Naive thymus-derived CD4-positive, alpha-beta T cell (primary cell): ENCODE measurements at regions not wholly inside any gene's neighbourhood (a gene's known extent, or its start where the extent isn't known, plus 50 kb on each side); places are given as distances from the start of the nearest gene placed in this dataset.

Source experiments
- ATAC-seq: fragments of 150-1000 bp; cut with Tn5 transposase; 2 replicates; pipeline ENCODE4 v1.10.0; 2021; ENCODE audit warnings: mild to moderate bottlenecking, moderate library complexity
- CTCF ChIA-PET: fragments of 350-600 bp; sonication (Branson Sonifier 250); formaldehyde crosslinking; loops from one replicate; lab custom pipeline; 2021; ENCODE audit warnings: antibody characterized with exemption; lab: Charles Lee
- POLR2A ChIA-PET: fragments of 350-600 bp; sonication (Branson Sonifier 250); formaldehyde crosslinking; loops from one replicate; lab custom pipeline; 2021; ENCODE audit warnings: antibody characterized with exemption, inconsistent platforms; lab: Charles Lee
- DNase-seq, 9 donors: peaks; one replicate each; pipeline versions ENCODE4 v3.0.0 to v3.0.0-alpha.2; 2020 to 2022; ENCODE audit warnings: mixed read lengths in 1 of 9
- H3K27ac ChIP-seq: one replicate; pipeline ENCODE4 v1.7.0; 2013; ENCODE audit warnings: mild to moderate bottlenecking, low read depth, low read length, moderate library complexity
- H3K27me3 ChIP-seq, 2 donors: one replicate each; pipeline ENCODE4 v1.7.0; 2013; ENCODE audit warnings: low read length in 2 of 2, mild to moderate bottlenecking in 2 of 2, moderate library complexity in 2 of 2; ENCODE audit not compliant: control insufficient read depth in 2 of 2, insufficient read depth in 2 of 2
- H3K36me3 ChIP-seq, 3 experiments: 1 replicate in 2 of 3; 2 replicates in 1 of 3; pipeline ENCODE4 v1.7.0; 2013; ENCODE audit warnings: low read length in 3 of 3, mild to moderate bottlenecking in 3 of 3, moderate library complexity in 1 of 3; ENCODE audit not compliant: insufficient read depth in 3 of 3, control insufficient read depth in 2 of 3
- H3K4me1 ChIP-seq, 2 donors: one replicate each; pipeline ENCODE4 v1.7.0; 2013; ENCODE audit warnings: low read length in 2 of 2, mild to moderate bottlenecking in 2 of 2, moderate library complexity in 1 of 2; ENCODE audit not compliant: control insufficient read depth in 2 of 2, insufficient read depth in 2 of 2
- H3K4me3 ChIP-seq: 2 replicates; pipeline ENCODE4 v1.7.0; 2013; ENCODE audit warnings: mild to moderate bottlenecking, low read length
- H3K9me3 ChIP-seq, 3 experiments: 1 replicate in 2 of 3; 2 replicates in 1 of 3; pipeline ENCODE4 v1.7.0; 2013; ENCODE audit warnings: low read length in 3 of 3; ENCODE audit not compliant: control insufficient read depth in 2 of 3
- H3K27ac Mint-ChIP-seq, 9 donors: one replicate each; pipeline ENCODE4 v1.8.0; 2020 to 2022; ENCODE audit warnings: mixed read lengths in 9 of 9, mild to moderate bottlenecking in 8 of 9, moderate library complexity in 5 of 9, inconsistent platforms in 2 of 9
- H3K27me3 Mint-ChIP-seq, 5 donors: one replicate each; pipeline ENCODE4 v1.8.0; 2021 to 2022; ENCODE audit warnings: mixed read lengths in 5 of 5, mild to moderate bottlenecking in 1 of 5
- H3K36me3 Mint-ChIP-seq, 5 donors: one replicate each; pipeline ENCODE4 v1.8.0; 2020 to 2022; ENCODE audit warnings: mixed read lengths in 5 of 5, mild to moderate bottlenecking in 3 of 5, inconsistent platforms in 1 of 5
- H3K4me1 Mint-ChIP-seq, 7 donors: one replicate each; pipeline ENCODE4 v1.8.0; 2020 to 2022; ENCODE audit warnings: mixed read lengths in 7 of 7, mild to moderate bottlenecking in 3 of 7, inconsistent platforms in 1 of 7
- H3K4me3 Mint-ChIP-seq, 10 donors: one replicate each; pipeline ENCODE4 v1.8.0; 2020 to 2022; ENCODE audit warnings: mild to moderate bottlenecking in 10 of 10, mixed read lengths in 10 of 10, moderate library complexity in 6 of 10, inconsistent platforms in 2 of 10
- H3K9me3 Mint-ChIP-seq, 11 donors: one replicate each; pipeline ENCODE4 v1.8.0; 2020 to 2022; ENCODE audit warnings: mixed read lengths in 11 of 11, mild to moderate bottlenecking in 4 of 11, inconsistent platforms in 1 of 11, moderate library complexity in 1 of 11
- intact Hi-C, 2 donors: fragments of 100-400 bp; cut with micrococcal nuclease; formaldehyde crosslinking; loops; one replicate each; pipeline ENCODE4 v1.15.1; 2023

DNA sequence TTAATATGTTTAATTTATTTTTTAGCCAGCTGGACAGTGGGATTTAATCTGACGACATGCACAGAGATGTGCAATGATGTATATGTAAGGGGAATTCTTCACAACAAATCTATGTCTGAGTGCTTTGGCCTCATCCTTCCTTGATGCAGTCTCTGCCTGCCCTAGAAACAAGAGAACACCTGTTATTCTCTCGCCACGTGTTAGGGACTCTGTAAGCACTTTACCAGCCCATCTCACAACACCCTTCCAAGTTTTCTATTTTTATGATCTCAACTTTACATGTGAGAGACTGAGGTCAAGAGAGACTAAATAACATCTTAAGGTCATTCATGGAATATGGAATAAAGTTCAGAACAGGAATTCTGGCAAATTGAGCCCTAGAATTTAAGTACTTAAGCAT, 123.0 kb upstream of the GAS1 start:
- DNase-seq (no peak), ATAC-seq (no peak)
- Mint-ChIP-seq H3K4me3 (no peak overlapping the region), H3K27ac (no peak overlapping the region), H3K36me3 (no peaks in the 10 kb centered on the region), H3K9me3 (peaks cover 0 to 2% (median 0%) of the 10 kb centered on the region in 11 donors), H3K27me3 (peaks cover 0 to 12% (median 5%) of the 10 kb centered on the region in 5 donors), H3K4me1 (no peaks in the 10 kb centered on the region)
- CTCF ChIA-PET = no interaction called here
- H3K27me3 ChIP-seq = no peaks in the 10 kb centered on the region
- H3K36me3 ChIP-seq = no peaks in the 10 kb centered on the region
- intact Hi-C loops = no loop called here
- H3K4me3 ChIP-seq = no peak overlapping the region
- H3K4me1 ChIP-seq = no peaks in the 10 kb centered on the region
- H3K27ac ChIP-seq = no peak overlapping the region
- POLR2A ChIA-PET = no interaction called here
- no peaks in the 10 kb centered on the region for H3K9me3 ChIP-seq

DNA sequence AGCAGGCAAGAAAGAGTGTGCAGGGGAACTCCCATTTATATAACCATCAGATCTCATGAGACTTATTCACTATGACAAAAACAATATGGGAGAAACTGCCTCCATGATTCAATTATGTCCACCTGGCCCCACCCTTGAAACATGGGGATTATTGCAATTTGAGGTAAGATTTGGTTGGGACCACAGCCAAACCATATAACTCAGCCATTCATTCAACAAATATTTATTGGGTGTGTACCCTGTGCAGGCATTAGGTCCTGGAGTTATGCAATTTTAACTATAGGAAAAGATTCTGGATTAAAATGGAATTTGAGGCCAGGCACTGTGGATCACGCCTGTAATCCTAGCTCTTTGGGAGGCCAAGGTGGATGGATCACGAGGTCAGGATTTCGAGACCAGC, 124.2 kb upstream of the GAS1 start:
- Histone ChIP-seq H3K4me1 (no peaks in the 10 kb centered on the region), H3K36me3 (no peaks in the 10 kb centered on the region), H3K27me3 (no peaks in the 10 kb centered on the region), H3K4me3 (no peak overlapping the region), H3K9me3 (no peaks in the 10 kb centered on the region), H3K27ac (no peak overlapping the region)
- ATAC-seq (no peak), DNase-seq (no peak)
- CTCF ChIA-PET = no interaction called here
- intact Hi-C loops = no loop called here
- Mint-ChIP-seq H3K9me3 (peaks cover 0 to 2% (median 0%) of the 10 kb centered on the region in 11 donors), H3K4me1 (no peaks in the 10 kb centered on the region), H3K27me3 (peaks cover 0 to 14% (median 7%) of the 10 kb centered on the region in 5 donors), H3K27ac (no peak overlapping the region), H3K36me3 (no peaks in the 10 kb centered on the region), H3K4me3 (no peak overlapping the region)
- POLR2A ChIA-PET = no interaction called here

DNA sequence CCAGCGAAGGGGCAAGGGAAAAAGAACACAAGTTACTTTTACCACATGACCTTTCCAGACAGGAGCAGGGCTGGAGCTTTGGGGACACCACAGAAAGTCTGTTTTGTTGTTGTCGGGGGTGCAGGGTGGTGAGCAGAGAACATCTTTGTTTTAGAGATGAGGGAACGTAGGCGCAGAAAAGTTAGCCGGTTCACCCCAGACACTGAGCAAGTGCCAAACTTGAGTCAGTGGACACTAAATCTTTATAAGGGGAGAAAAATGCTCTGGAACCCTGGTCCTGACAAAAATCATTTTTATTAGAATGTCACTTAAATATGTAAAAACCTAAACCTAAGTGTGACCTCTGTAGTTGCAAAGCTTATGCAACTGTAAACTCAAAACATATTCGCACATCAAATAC, 126.4 kb upstream of the GAS1 start:
- no peaks in the 10 kb centered on the region for H3K36me3 Mint-ChIP-seq
- Histone ChIP-seq H3K36me3 (no peaks in the 10 kb centered on the region), H3K4me1 (no peaks in the 10 kb centered on the region), H3K27ac (no peak overlapping the region), H3K9me3 (no peaks in the 10 kb centered on the region), H3K27me3 (no peaks in the 10 kb centered on the region), H3K4me3 (no peak overlapping the region)
- ChIA-PET CTCF (no interaction called here), POLR2A (no interaction called here)
- peaks cover 0 to 2% (median 0%) of the 10 kb centered on the region in 11 donors for H3K9me3 Mint-ChIP-seq
- no peak overlapping the region for H3K4me3 Mint-ChIP-seq
- H3K27ac Mint-ChIP-seq = no peak overlapping the region
- DNase-seq (no peak), ATAC-seq (no peak)
- intact Hi-C loops = no loop called here
- no peaks in the 10 kb centered on the region for H3K4me1 Mint-ChIP-seq
- H3K27me3 Mint-ChIP-seq = peaks cover 0 to 14% (median 4%) of the 10 kb centered on the region in 5 donors

DNA sequence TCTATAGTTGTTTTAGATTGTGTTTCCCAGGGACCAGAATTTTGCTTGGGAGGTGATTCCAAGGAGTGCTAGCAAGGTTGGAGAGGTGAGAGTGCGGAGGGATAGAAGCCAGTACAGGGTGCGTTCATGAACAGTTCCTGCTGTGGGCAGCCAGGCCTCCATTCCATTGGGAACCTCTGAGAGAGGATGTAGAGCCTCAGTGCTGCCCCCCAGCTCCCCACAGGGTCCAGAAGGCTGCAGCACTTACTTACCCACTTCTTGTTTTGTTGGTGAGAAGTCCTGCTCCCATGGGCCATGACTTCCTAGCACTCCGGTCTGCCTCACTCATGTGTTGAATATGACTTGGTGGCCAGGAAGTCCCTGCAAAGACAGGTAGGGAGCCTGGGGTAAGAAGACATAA, 128.2 kb upstream of the GAS1 start:
- DNase-seq (no peak), ATAC-seq (no peak)
- Mint-ChIP-seq H3K4me3 (no peak overlapping the region), H3K27me3 (peaks cover 0 to 14% (median 4%) of the 10 kb centered on the region in 5 donors), H3K27ac (no peak overlapping the region), H3K4me1 (no peaks in the 10 kb centered on the region), H3K9me3 (peaks cover 0 to 13% (median 4%) of the 10 kb centered on the region in 11 donors), H3K36me3 (no peaks in the 10 kb centered on the region)
- ChIA-PET CTCF (no interaction called here), POLR2A (no interaction called here)
- intact Hi-C loops = no loop called here
- Histone ChIP-seq H3K9me3 (no peaks in the 10 kb centered on the region), H3K4me1 (no peaks in the 10 kb centered on the region), H3K36me3 (no peaks in the 10 kb centered on the region), H3K4me3 (no peak overlapping the region), H3K27ac (no peak overlapping the region), H3K27me3 (no peaks in the 10 kb centered on the region)

DNA sequence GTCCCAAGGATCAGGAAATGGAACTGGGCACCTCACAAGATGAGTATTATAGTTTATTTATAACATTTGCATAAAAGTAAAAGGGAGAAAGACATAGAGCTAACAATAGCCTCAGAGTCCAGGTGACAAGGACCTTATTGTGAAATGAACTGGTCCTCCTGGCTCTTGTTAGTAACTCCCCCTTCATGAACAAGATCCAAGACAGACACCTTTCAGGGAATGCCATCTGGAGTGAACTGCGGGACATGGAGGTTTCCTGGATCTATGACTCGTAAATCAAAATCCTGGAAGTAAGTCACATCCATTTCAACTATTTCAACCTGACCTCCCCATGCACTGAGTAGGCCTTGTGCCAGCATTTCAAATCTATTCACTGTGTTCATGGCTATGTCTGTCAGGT, 129.5 kb upstream of the GAS1 start:
- Mint-ChIP-seq H3K27me3 (peaks cover 0 to 14% (median 4%) of the 10 kb centered on the region in 5 donors), H3K4me3 (no peak overlapping the region)
- ATAC-seq = no peak

DNA sequence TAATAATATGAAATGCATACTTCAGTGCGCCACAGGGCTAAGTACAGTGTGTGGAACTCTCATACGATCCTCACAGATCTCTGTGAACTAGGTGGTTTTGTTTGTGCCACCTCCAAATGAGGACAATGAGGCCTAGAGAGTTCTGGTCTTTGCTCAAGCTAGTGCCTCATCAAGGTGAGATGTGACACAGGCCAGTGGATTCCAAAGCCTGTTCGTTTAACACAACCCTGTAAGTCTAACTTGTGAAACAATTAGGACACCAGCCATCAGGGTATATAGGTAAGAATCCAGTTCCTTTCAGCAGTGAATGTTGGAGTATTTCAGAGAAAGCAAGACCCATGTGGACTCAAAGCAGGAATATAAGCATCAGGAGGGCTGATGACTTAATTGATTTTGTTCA, 130.7 kb upstream of the GAS1 start:
- POLR2A ChIA-PET = no interaction called here

More for the DNA sequence above, 129.5 kb upstream of the GAS1 start:
- intact Hi-C loops = no loop called here
- H3K9me3 Mint-ChIP-seq = peaks cover 0 to 16% (median 4%) of the 10 kb centered on the region in 11 donors
- H3K27ac ChIP-seq = no peak overlapping the region
- H3K36me3 ChIP-seq = no peaks in the 10 kb centered on the region
- POLR2A ChIA-PET = no interaction called here
- H3K4me1 Mint-ChIP-seq = no peaks in the 10 kb centered on the region
- no peaks in the 10 kb centered on the region for H3K36me3 Mint-ChIP-seq
- H3K4me3 ChIP-seq = no peak overlapping the region
- H3K27me3 ChIP-seq = no peaks in the 10 kb centered on the region
- H3K27ac Mint-ChIP-seq = no peak overlapping the region
- no peaks in the 10 kb centered on the region for H3K9me3 ChIP-seq
- CTCF ChIA-PET = no interaction called here
- no peak for DNase-seq
- no peaks in the 10 kb centered on the region for H3K4me1 ChIP-seq

DNA sequence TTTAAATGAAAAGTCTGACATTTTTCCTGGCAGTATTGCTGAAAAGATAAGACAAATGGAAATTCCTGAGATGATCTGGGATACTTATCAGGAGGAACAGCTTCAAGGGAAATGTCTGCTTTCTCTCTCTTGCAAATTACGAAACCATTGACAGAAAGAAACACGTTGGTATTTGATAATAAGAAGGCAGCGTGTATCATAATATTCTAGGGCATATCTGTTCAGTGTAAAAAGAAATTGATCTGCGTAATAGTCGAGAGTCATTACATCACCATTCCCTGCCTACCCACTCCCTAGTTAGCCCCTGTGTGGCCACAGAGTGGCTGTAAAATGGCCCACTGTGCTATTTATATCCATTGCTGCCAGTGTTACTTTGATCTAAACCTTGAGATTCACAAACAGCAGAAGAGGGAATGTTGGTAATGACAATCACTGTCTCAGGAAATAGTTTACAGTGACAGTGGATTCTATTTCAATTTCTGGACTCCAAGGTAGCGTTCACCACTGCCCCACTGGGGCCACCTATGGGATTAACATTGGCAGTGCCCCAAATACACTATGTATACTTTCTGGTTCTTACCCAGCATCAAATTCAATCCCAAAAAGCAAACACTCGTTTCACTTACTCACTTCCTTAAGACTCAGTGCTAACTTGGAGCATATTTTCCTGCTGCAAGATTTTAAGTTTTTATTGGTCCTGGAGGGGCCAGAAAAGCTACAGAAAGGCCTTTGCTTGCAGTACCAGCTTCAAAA, 133.4 kb upstream of the GAS1 start:
- H3K27me3 ChIP-seq = no peaks in the 10 kb centered on the region
- no peak overlapping the region for H3K4me3 ChIP-seq
- no peak overlapping the region for H3K27ac ChIP-seq
- no peaks in the 10 kb centered on the region for H3K36me3 Mint-ChIP-seq
- peaks cover 0 to 15% (median 4%) of the 10 kb centered on the region in 5 donors for H3K27me3 Mint-ChIP-seq
- no peak overlapping the region for H3K4me3 Mint-ChIP-seq
- H3K4me1 Mint-ChIP-seq = no peaks in the 10 kb centered on the region
- DNase-seq (no peak), ATAC-seq (no peak)
- POLR2A ChIA-PET = no interaction called here
- H3K27ac Mint-ChIP-seq = no peak overlapping the region
- CTCF ChIA-PET = no interaction called here
- intact Hi-C loops = no loop called here
- no peaks in the 10 kb centered on the region for H3K9me3 ChIP-seq
- H3K36me3 ChIP-seq = no peaks in the 10 kb centered on the region
- no peaks in the 10 kb centered on the region for H3K4me1 ChIP-seq
- peaks cover 0 to 16% (median 5%) of the 10 kb centered on the region in 11 donors for H3K9me3 Mint-ChIP-seq

More for the DNA sequence above, 130.7 kb upstream of the GAS1 start:
- peaks cover 0 to 11% (median 8%) of the 10 kb centered on the region in 5 donors for H3K27me3 Mint-ChIP-seq
- no peaks in the 10 kb centered on the region for H3K36me3 Mint-ChIP-seq
- no peaks in the 10 kb centered on the region for H3K4me1 Mint-ChIP-seq
- CTCF ChIA-PET = no interaction called here
- H3K9me3 Mint-ChIP-seq = peaks cover 0 to 16% (median 5%) of the 10 kb centered on the region in 11 donors
- DNase-seq = no peak
- Histone ChIP-seq H3K4me3 (no peak overlapping the region), H3K4me1 (no peaks in the 10 kb centered on the region), H3K36me3 (no peaks in the 10 kb centered on the region), H3K27ac (no peak overlapping the region), H3K27me3 (no peaks in the 10 kb centered on the region), H3K9me3 (no peaks in the 10 kb centered on the region)
- no peak overlapping the region for H3K27ac Mint-ChIP-seq
- intact Hi-C loops = no loop called here
- no peak overlapping the region for H3K4me3 Mint-ChIP-seq
- no peak for ATAC-seq
